Effector memory CD8-positive, alpha-beta T cell (primary cell): ENCODE measurements at regions not wholly inside any gene's neighbourhood (a gene's known extent, or its start where the extent isn't known, plus 50 kb on each side); places are given as distances from the start of the nearest gene placed in this dataset.

Experiments
- ATAC-seq: fragments of 150-1000 bp; cut with Tn5 transposase; replicated peaks from 2 replicates; pipeline ENCODE4 v1.10.0; 2021; ENCODE audit warnings: mild to moderate bottlenecking, moderate library complexity
- DNase-seq, 3 experiments: peaks; one replicate each; pipeline ENCODE4 v3.0.0; 2021
- H3K27ac Mint-ChIP-seq, 2 donors: one replicate each; pipeline ENCODE4 v1.8.0; 2022; ENCODE audit warnings: mild to moderate bottlenecking in 2 of 2, mixed read lengths in 2 of 2, moderate library complexity in 2 of 2
- H3K27me3 Mint-ChIP-seq, 2 donors: one replicate each; pipeline ENCODE4 v1.8.0; 2022; ENCODE audit warnings: mixed read lengths in 2 of 2
- H3K36me3 Mint-ChIP-seq: one replicate; pipeline ENCODE4 v1.8.0; 2022; ENCODE audit warnings: mild to moderate bottlenecking, moderate library complexity, mixed read lengths; ENCODE audit not compliant: insufficient read depth
- H3K4me1 Mint-ChIP-seq, 2 donors: one replicate each; pipeline ENCODE4 v1.8.0; 2022; ENCODE audit warnings: low read depth in 2 of 2, mixed read lengths in 2 of 2
- H3K4me3 Mint-ChIP-seq, 2 donors: one replicate each; pipeline ENCODE4 v1.8.0; 2022; ENCODE audit warnings: mild to moderate bottlenecking in 2 of 2, mixed read lengths in 2 of 2, moderate library complexity in 2 of 2
- H3K9me3 Mint-ChIP-seq, 2 donors: one replicate each; pipeline ENCODE4 v1.8.0; 2022; ENCODE audit warnings: mixed read lengths in 2 of 2

DNA sequence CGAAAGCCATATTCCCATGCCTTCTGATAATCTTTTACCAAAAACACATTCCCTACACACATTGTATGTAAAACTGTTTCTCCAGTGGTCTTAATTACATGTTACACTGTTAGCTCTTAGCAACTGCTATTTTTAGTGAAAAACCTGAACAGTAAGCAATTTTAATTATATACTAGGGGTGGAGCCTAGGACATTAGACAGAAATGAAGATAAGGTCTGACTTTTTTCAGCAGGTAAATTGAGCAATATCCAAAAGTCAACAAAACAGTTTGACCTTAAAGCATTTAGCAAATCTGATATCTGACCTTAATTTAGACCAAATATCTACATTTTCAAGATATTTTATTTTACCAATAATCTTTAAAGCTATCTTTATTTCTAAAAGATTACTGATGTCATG, 60.2 kb downstream of the PDE6H start:
- no peaks in the 10 kb centered on the region for H3K9me3 Mint-ChIP-seq
- peaks cover 54 to 66% of the 10 kb centered on the region in 2 donors for H3K27me3 Mint-ChIP-seq
- DNase-seq, result no peak
- no peak overlapping the region for H3K27ac Mint-ChIP-seq
- ATAC-seq, result no peak
- no peaks in the 10 kb centered on the region for H3K36me3 Mint-ChIP-seq
- H3K4me1 Mint-ChIP-seq, result no peaks in the 10 kb centered on the region
- H3K4me3 Mint-ChIP-seq, result no peak overlapping the region

DNA sequence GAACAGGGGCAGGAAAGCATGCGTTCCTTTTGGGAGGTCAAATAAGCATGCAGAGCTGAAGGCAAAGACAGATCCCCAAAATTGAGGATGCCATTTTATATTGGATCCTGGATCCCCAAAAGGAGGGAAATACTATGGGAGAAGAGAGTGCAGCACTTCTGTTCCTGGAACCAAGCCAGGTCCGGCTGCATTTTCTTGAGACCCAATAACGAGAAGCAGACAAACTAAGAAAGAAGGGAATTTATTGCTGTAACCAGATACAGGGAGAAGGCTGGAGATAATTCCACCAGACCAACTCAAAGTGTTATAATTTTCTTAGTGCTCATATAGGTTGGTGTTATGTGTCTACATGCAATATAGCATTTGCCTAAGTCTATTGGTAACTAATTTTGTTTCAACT, 60.8 kb downstream of the PDE6H start:
- H3K4me3 Mint-ChIP-seq, result no peak overlapping the region
- no peak overlapping the region for H3K27ac Mint-ChIP-seq
- H3K9me3 Mint-ChIP-seq, result no peaks in the 10 kb centered on the region
- H3K4me1 Mint-ChIP-seq, result no peaks in the 10 kb centered on the region
- peaks cover 49 to 66% of the 10 kb centered on the region in 2 donors for H3K27me3 Mint-ChIP-seq
- no peak for ATAC-seq
- no peaks in the 10 kb centered on the region for H3K36me3 Mint-ChIP-seq
- no peak for DNase-seq

DNA sequence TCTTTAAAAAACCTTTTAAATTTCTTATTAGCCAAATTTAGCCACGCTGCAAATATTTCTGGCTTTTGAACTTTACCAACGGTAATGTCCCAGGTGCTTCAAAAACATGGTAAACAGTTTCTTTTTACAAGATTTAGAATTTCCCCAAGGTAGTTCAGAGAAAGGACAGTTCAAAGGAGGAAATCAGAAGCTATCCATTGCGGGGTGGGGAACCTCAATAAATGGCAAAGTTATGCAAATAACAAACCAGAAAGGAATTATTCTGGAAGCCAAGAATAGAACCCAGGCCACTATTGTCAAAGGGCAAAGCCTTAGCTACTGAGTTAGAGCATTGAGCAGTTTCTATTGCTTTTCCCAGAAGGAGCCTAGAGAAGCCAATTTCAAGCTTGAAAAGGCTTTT, 62.3 kb downstream of the PDE6H start:
- no peaks in the 10 kb centered on the region for H3K4me1 Mint-ChIP-seq
- ATAC-seq, result no peak
- DNase-seq, result no peak
- H3K4me3 Mint-ChIP-seq, result no peak overlapping the region
- H3K9me3 Mint-ChIP-seq, result no peaks in the 10 kb centered on the region
- H3K36me3 Mint-ChIP-seq, result no peaks in the 10 kb centered on the region
- H3K27ac Mint-ChIP-seq, result no peak overlapping the region
- peaks cover 43 to 50% of the 10 kb centered on the region in 2 donors for H3K27me3 Mint-ChIP-seq

DNA sequence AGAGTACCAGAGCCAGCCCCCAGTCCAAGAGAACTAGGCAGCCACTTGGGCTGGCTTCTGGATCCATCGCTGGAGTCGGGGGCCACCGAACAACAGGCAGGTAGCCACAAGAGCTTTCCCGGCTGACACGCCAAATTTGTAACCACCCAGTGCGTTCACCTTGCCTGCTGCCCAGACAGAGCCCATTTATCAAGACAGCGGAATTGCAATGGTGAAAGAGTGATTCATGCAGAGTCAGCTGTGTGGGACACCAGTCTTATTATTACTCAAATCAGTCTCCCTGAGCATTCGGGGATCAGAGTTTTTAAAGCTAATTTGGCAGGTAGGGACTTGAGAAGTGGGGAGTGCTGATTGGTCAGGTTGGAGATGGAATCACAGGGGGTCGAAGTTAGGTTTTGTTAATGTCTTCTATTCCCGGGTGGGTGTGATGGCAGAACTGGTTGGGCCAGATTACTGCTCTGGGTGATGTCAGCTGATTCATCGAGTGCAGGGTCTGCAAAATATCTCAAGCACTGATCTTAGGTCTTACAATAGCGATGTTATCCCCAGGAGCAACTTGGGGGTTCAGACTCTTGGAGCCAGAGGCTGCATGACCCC, 64.3 kb downstream of the PDE6H start:
- DNase-seq (no peak), ATAC-seq (no peak)
- Mint-ChIP-seq H3K9me3 (no peaks in the 10 kb centered on the region), H3K4me1 (no peaks in the 10 kb centered on the region), H3K4me3 (no peak overlapping the region), H3K27me3 (peaks cover 49 to 63% of the 10 kb centered on the region in 2 donors), H3K36me3 (no peaks in the 10 kb centered on the region), H3K27ac (no peak overlapping the region)

DNA sequence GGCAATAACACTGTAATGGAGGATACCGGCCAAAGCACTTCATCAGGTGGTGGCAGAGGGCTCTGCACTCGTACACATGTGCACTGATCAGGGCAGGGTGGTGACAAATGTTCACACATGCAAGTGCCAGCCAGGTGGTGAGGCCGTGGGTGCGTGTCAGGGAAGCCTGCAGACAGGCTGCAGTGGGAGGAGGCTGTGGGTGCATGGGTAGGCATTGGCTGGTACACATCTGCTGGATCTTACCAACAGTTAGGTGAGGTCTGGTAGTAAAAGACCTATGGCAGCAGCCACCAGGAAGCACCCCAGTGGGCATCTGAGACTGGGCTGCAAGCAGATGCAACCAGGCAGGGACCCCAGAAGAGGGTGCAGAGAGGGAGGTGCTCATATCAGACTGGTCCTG, 65.3 kb downstream of the PDE6H start:
- DNase-seq, result no peak
- no peak overlapping the region for H3K4me3 Mint-ChIP-seq
- no peaks in the 10 kb centered on the region for H3K36me3 Mint-ChIP-seq
- ATAC-seq, result no peak
- no peak overlapping the region for H3K27ac Mint-ChIP-seq
- no peaks in the 10 kb centered on the region for H3K4me1 Mint-ChIP-seq
- no peaks in the 10 kb centered on the region for H3K9me3 Mint-ChIP-seq
- H3K27me3 Mint-ChIP-seq, result peaks cover 57 to 66% of the 10 kb centered on the region in 2 donors

DNA sequence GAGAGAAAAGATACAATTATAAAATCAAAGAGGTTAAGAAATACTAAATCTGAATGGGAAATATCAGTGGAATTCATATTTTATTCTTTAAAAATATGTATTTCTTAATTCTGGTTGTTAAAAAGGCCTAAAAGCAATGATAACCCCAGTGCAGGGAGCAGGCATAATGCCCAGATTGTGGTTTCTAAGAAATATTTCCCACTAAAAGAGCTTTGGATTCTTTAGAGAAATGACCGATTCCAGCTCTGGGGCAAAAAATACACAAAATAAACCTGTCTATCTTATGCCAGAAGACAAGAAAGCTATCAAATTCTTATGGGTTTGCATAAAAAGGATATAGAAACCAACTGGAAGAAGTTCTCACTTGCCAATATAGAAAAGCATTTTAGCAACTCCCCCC, 71.6 kb downstream of the PDE6H start:
- H3K36me3 Mint-ChIP-seq, result no peaks in the 10 kb centered on the region
- no peak for ATAC-seq
- H3K4me3 Mint-ChIP-seq, result no peak overlapping the region
- peaks cover 12 to 37% of the 10 kb centered on the region in 2 donors for H3K27me3 Mint-ChIP-seq
- H3K4me1 Mint-ChIP-seq, result no peaks in the 10 kb centered on the region
- H3K9me3 Mint-ChIP-seq, result peaks cover 0 to 4% of the 10 kb centered on the region in 2 donors
- no peak for DNase-seq
- no peak overlapping the region for H3K27ac Mint-ChIP-seq

DNA sequence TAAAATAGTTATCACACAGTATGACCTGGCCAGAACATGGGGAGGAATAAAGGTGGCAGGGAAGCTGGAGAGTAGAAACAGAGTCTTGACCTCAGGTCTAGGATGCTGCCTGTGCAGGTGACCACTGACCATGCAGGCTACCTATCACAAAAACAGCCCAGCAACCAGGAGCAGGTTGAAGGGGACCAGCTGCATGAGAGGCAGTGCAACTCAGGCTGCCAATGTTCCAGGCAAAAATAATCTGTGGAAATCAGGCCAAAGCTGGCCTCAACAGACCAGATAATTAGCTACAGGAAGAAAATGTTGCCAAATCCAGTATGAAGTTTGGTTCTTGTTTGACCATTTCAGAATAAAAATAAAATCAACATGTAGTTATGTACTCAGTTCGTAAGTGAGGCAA, 72.6 kb downstream of the PDE6H start:
- Mint-ChIP-seq H3K27me3 (peaks cover 12 to 33% of the 10 kb centered on the region in 2 donors), H3K27ac (no peak overlapping the region), H3K36me3 (no peaks in the 10 kb centered on the region), H3K9me3 (peaks cover 0 to 4% of the 10 kb centered on the region in 2 donors), H3K4me3 (no peak overlapping the region), H3K4me1 (no peaks in the 10 kb centered on the region)
- no peak for DNase-seq
- ATAC-seq, result no peak

DNA sequence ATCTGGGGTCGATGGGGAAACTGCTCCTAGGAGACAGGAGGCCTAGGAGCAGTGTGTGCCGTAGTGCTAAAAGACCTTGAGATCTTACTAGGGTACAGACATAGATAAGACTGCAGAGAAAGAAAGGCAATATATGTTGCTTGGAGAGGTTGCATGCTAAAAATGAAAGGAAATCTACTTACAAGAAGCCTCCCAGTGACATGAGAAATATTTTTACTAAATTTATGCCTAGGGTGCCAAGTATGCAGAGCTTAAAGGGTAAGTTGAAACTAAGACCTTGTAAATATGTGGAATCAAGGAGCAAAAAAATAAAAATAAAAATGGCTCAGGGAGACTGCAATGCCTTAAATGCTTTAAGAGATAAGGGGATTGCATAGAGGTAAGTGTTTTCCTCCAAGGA, 74.8 kb downstream of the PDE6H start:
- ATAC-seq, result no peak
- H3K4me1 Mint-ChIP-seq, result no peaks in the 10 kb centered on the region
- H3K4me3 Mint-ChIP-seq, result no peak overlapping the region
- DNase-seq, result no peak
- peaks cover 17 to 23% of the 10 kb centered on the region in 2 donors for H3K27me3 Mint-ChIP-seq
- H3K27ac Mint-ChIP-seq, result no peak overlapping the region
- H3K36me3 Mint-ChIP-seq, result no peaks in the 10 kb centered on the region
- H3K9me3 Mint-ChIP-seq, result peaks cover 0 to 4% of the 10 kb centered on the region in 2 donors

DNA sequence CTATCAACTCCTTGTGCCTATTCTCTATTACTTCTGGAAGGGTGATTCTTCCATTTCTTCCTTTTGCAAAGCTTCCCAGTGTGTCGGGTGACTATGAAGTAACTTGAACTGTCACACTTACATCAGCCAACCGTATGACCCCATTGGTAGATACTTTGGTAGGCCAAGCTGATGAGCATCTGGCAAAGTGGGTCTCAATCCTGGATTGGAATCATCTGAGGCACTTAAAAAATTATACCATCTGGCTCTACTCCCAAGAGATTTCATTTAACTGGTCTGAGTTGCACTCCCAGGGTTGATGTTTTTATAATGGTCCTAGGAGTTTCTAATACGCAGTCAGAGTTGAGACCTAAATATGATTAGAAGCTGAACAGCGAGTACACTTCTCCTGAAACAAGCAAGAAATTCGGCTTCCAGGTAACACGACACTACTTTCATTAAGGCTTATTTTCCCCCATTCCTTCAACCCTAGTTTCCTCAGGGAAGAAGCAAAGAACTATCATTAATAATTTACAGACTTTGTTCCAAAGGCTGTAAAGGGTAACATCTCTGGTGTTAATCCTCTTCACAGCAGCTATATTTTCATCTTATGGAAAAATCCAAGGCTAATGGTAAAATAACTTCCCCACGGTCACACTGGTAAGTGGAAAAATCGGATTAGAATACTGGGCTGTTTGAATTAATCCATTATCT, 76.8 kb downstream of the PDE6H start:
- ATAC-seq (no peak), DNase-seq (no peak)
- peaks cover 21 to 25% of the 10 kb centered on the region in 2 donors for H3K27me3 Mint-ChIP-seq
- H3K9me3 Mint-ChIP-seq, result peaks cover 0 to 4% of the 10 kb centered on the region in 2 donors
- no peak overlapping the region for H3K4me3 Mint-ChIP-seq
- H3K27ac Mint-ChIP-seq, result no peak overlapping the region
- H3K36me3 Mint-ChIP-seq, result no peaks in the 10 kb centered on the region
- no peaks in the 10 kb centered on the region for H3K4me1 Mint-ChIP-seq

DNA sequence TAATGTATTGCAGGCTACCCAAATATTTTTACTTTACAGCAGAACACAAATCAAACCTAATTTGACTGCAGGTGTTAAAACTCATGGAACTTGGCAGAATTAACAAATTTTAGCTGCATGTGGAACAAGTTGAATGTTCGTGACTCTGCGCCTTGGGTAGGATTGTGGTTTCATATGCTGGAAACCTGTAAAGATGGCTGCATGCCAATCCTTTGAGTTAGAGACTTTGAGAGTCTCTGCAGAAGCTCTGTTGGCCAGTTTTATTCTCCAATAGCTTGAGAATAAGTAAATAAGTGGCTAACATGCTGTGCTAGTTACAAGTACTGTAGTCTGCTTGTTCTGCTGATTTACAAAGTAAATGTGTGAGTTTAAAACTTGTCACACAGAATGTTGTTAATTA, 77.8 kb downstream of the PDE6H start:
- no peaks in the 10 kb centered on the region for H3K36me3 Mint-ChIP-seq
- H3K4me1 Mint-ChIP-seq, result no peaks in the 10 kb centered on the region
- ATAC-seq (peak; percentile 35), DNase-seq (no peak)
- H3K9me3 Mint-ChIP-seq, result peaks cover 0 to 4% of the 10 kb centered on the region in 2 donors
- H3K27ac Mint-ChIP-seq, result no peak overlapping the region
- H3K4me3 Mint-ChIP-seq, result no peak overlapping the region
- peaks cover 21 to 25% of the 10 kb centered on the region in 2 donors for H3K27me3 Mint-ChIP-seq

DNA sequence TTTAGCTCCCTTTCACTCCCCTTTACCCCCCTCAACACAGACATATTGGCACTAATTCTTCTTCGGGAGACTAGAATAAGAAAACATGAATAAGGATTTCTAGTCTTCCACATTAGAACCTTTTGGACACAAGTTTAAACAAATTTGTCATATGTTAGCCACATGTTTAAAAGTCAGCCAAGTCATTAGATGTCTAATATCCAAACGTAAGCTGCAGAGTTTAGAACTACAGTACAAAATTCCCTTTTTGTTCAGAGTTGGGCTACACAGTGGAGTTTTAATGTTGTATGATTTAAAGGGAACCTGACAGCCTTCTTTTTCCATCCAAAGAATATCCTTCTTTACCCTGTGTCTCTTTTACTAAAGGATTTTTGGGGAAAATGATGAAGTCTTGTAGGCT, 79.8 kb downstream of the PDE6H start:
- H3K4me1 Mint-ChIP-seq, result no peaks in the 10 kb centered on the region
- no peak for DNase-seq
- no peak overlapping the region for H3K27ac Mint-ChIP-seq
- no peak overlapping the region for H3K4me3 Mint-ChIP-seq
- H3K27me3 Mint-ChIP-seq, result peaks cover 21 to 25% of the 10 kb centered on the region in 2 donors
- no peak for ATAC-seq
- no peaks in the 10 kb centered on the region for H3K36me3 Mint-ChIP-seq
- no peaks in the 10 kb centered on the region for H3K9me3 Mint-ChIP-seq

DNA sequence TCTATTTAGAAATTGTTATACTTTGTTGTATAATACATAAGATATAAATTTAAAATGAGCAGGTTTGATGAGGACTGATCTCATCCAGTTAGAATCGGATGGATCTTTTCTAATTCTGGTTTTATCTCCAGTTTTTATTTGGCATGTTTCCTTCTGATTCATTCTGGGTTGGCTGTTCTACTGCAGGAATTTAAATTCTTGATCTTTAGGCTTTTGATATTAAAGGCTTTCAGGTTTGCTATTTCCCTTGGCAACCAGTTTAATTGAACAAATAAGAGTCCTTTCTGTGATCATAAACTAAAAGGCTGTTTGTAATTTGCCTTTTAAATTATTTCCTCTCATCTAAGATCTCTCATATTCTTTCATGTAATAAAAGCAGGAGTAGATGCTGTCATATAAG, 83.4 kb downstream of the PDE6H start:
- Mint-ChIP-seq H3K27ac (no peak overlapping the region), H3K9me3 (no peaks in the 10 kb centered on the region), H3K4me3 (no peak overlapping the region), H3K27me3 (peaks cover 24 to 32% of the 10 kb centered on the region in 2 donors), H3K36me3 (no peaks in the 10 kb centered on the region), H3K4me1 (no peaks in the 10 kb centered on the region)
- ATAC-seq, result no peak
- DNase-seq, result no peak
